K562 (cell line): ENCODE measurements at regions not wholly inside any gene's neighbourhood (a gene's known extent, or its start where the extent isn't known, plus 50 kb on each side); places are given as distances from the start of the nearest gene placed in this dataset.
"Not testable (repeated sequence)": the region's sequence is repeated elsewhere in the genome, so short reads cannot be mapped to it uniquely, and the experiment has no call there.

ENCODE experiments used
- ATAC-seq: fragments of 200-7000 bp; cut with Tn5 transposase; 3 replicates; pipeline ENCODE4 v1.9.1; 2020; ENCODE audit warnings: moderate library complexity
- BruUV-seq: library from RNA; stranded (reverse); fragments of 400-500 nt; replicated peaks from 2 replicates; lab custom pipeline; 2021; lab: Mats Ljungman, UMichigan
- CTCF ChIA-PET: fragments of 300-600 bp; formaldehyde crosslinking; extraction: SDS; loops from one replicate; lab custom pipeline; 2021; ENCODE audit warnings: low intra/inter-chr PET ratio; lab: Yijun Ruan, JAX
- POLR2A ChIA-PET: fragments of 300-600, 350-650 bp; sonication (Branson Sonifier 250); formaldehyde crosslinking; extraction: SDS; loops from one replicate; lab custom pipeline; 2021; ENCODE audit warnings: antibody characterized with exemption, inconsistent platforms; lab: Yijun Ruan, JAX
- DNase-seq, 4 experiments: peaks; one replicate each; pipeline versions ENCODE4 v3.0.0 to v3.0.0-alpha.2; 2011 to 2018; ENCODE audit warnings: low spot score in 3 of 4, mixed read lengths in 3 of 4; ENCODE audit errors: extremely low read depth in 1 of 4
- FAIRE-seq: peaks from 2 replicates; lab custom pipeline; 2011; peaks lifted over from hg19 to GRCh38; lab: Jason Lieb, UNC
- H2AFZ ChIP-seq: 2 replicates; pipeline ENCODE4 v1.6.0; 2011; ENCODE audit warnings: low read depth, low read length, control low read depth, inconsistent platforms
- H3K27ac ChIP-seq: fragments of 200-600 bp; 3 replicates; pipeline ENCODE4 v1.8.0; 2011; ENCODE audit warnings: low read depth, mild to moderate bottlenecking, control low read depth, inconsistent platforms, low read length, moderate library complexity, mixed read lengths; ENCODE audit errors: extremely low read depth
- H3K27me3 ChIP-seq, 2 experiments: fragments of 300-600 bp in 1 of 2; 2 replicates in 1 of 2; 3 replicates in 1 of 2; pipeline versions ENCODE4 v1.6.0 to v1.8.0; 2011; ENCODE audit warnings: inconsistent platforms in 2 of 2, low read length in 2 of 2, mild to moderate bottlenecking in 1 of 2, mixed read lengths in 1 of 2, moderate library complexity in 1 of 2; ENCODE audit not compliant: control insufficient read depth in 2 of 2, insufficient read depth in 2 of 2
- H3K36me3 ChIP-seq: fragments of 300-600 bp; 3 replicates; pipeline ENCODE4 v1.8.0; 2011; ENCODE audit warnings: mild to moderate bottlenecking, low read length, inconsistent platforms; ENCODE audit not compliant: control insufficient read depth, insufficient read depth
- H3K4me1 ChIP-seq, 2 experiments: fragments of 200-600 bp in 1 of 2; replicated peaks in 1 of 2; 2 replicates in 1 of 2; 3 replicates in 1 of 2; pipeline versions ENCODE4 v1.5.1 to v1.8.0; 2011; ENCODE audit warnings: inconsistent platforms in 2 of 2, low read length in 2 of 2, mild to moderate bottlenecking in 1 of 2, mixed read lengths in 1 of 2, moderate library complexity in 1 of 2; ENCODE audit not compliant: control insufficient read depth in 2 of 2, insufficient read depth in 2 of 2
- H3K4me2 ChIP-seq: 2 replicates; pipeline ENCODE4 v1.6.1; 2011; ENCODE audit warnings: low read length, control low read depth, inconsistent platforms, mixed read lengths; ENCODE audit not compliant: insufficient read depth
- H3K4me3 ChIP-seq: fragments of 200-600 bp; sonication (generic), shearing (Covaris generic); 2 replicates; pipeline ENCODE4 v1.5.1; 2016; ENCODE audit warnings: control low read depth, inconsistent platforms
- H3K79me2 ChIP-seq: fragments of 200-600 bp; 3 replicates; pipeline ENCODE4 v1.8.0; 2011; ENCODE audit warnings: low read length, inconsistent platforms; ENCODE audit not compliant: control insufficient read depth, insufficient read depth
- H3K9ac ChIP-seq, 2 experiments: 2 replicates each; pipeline versions ENCODE4 v1.6.0 to v1.6.1; 2011; ENCODE audit warnings: low read depth in 2 of 2, low read length in 2 of 2, control low read depth in 1 of 2, inconsistent platforms in 1 of 2, mild to moderate bottlenecking in 1 of 2, mixed read lengths in 1 of 2; ENCODE audit not compliant: insufficient read depth in 1 of 2
- H3K9me1 ChIP-seq: one replicate; pipeline ENCODE4 v1.6.0; 2011; ENCODE audit warnings: inconsistent platforms, mild to moderate bottlenecking, low read length, moderate library complexity; ENCODE audit not compliant: control insufficient read depth, insufficient read depth
- H3K9me3 ChIP-seq: replicated peaks from 2 replicates; pipeline ENCODE4 v1.5.1; 2011; ENCODE audit warnings: low read depth, low read length, inconsistent platforms; ENCODE audit not compliant: control insufficient read depth, insufficient read depth
- H4K20me1 ChIP-seq: replicated peaks from 2 replicates; pipeline ENCODE4 v1.6.1; 2011; ENCODE audit warnings: low read length, inconsistent platforms, mixed read lengths; ENCODE audit not compliant: control insufficient read depth, insufficient read depth
- ARID1B ChIP-seq: fragments of 450-650 bp; IDR thresholded peaks from 2 replicates; pipeline ENCODE4 v1.6.1; 2016; ENCODE audit warnings: antibody characterized with exemption, mild to moderate bottlenecking, inconsistent platforms
- CBFA2T2 ChIP-seq: fragments of 450-650 bp; conservative IDR thresholded peaks from 2 replicates; pipeline ENCODE4 v1.6.1; 2017; ENCODE audit warnings: mild to moderate bottlenecking
- CBFA2T3 ChIP-seq: fragments of 450-650 bp; IDR thresholded peaks from 2 replicates; pipeline ENCODE4 v1.6.1; 2017
- HDAC1 ChIP-seq, 2 experiments: fragments of 450-650 bp; IDR thresholded peaks; 2 replicates each; pipeline ENCODE4 v1.6.1; 2016 to 2017; ENCODE audit warnings: inconsistent platforms in 1 of 2, mild to moderate bottlenecking in 1 of 2, moderate library complexity in 1 of 2
- HMBOX1 ChIP-seq: sonication (generic); IDR thresholded peaks from 2 replicates; pipeline ENCODE4 v1.6.1; 2016
- KDM1A ChIP-seq, 2 experiments: fragments of 450-650 bp; IDR thresholded peaks; 2 replicates each; pipeline ENCODE4 v1.6.1; 2016; ENCODE audit warnings: mild to moderate bottlenecking in 2 of 2
- NCOR1 ChIP-seq: fragments of 450-650 bp; IDR thresholded peaks from 2 replicates; pipeline ENCODE4 v1.6.1; 2016; ENCODE audit warnings: mild to moderate bottlenecking, moderate library complexity
- TCF3 ChIP-seq: sonication (generic); formaldehyde crosslinking; IDR thresholded peaks from 2 replicates; pipeline ENCODE4 v1.4.0; 2020; ENCODE audit warnings: mild to moderate bottlenecking, missing genetic modification reagents
- WGBS: fragments of 100-300 bp; shearing (Covaris generic); methylation state at CpG from one replicate; pipeline ENCODE4 v1.1.6; 2016; ENCODE audit warnings: low coverage, mixed read lengths; ENCODE audit not compliant: insufficient coverage; ENCODE audit errors: missing lambda C conversion rate; 5-methylcytosine and 5-hydroxymethylcytosine counted together
- in situ Hi-C: fragments of 300-500 bp; cut with MboI; formaldehyde crosslinking; loops from 4 replicates; pipeline ENCODE4 v1.15.0; 2018; ENCODE audit warnings: inconsistent platforms, mixed read lengths
- intact Hi-C: fragments of 100-400 bp; cut with micrococcal nuclease; formaldehyde crosslinking; loops from 2 replicates; pipeline ENCODE4 v1.14.2; 2022

GRCh38 chr9:124131518-124131917 lies 120.0 kb downstream of the LHX2 start:
- H3K4me2 ChIP-seq, ATAC-seq, CTCF ChIA-PET, BruUV-seq, in situ Hi-C loops, FAIRE-seq, H3K9me3 ChIP-seq, DNase-seq, H3K27ac ChIP-seq, H3K36me3 ChIP-seq, H3K4me1 ChIP-seq, H3K9me1 ChIP-seq, H2AFZ ChIP-seq, H3K27me3 ChIP-seq, H3K9ac ChIP-seq, H3K79me2 ChIP-seq, H3K4me3 ChIP-seq: not testable (repeated sequence)
- H4K20me1 ChIP-seq = peaks cover 15% of the 10 kb centered on the region; the same call in 1 of the 2 replicates
- 20% methylated on average over 7 of the region's 7 CpGs for WGBS
- POLR2A ChIA-PET = interaction anchor here (1.0 kb wide), 1 partner anchor 175 kb away, joined by 3 read pairs; no protein-coding TSS in a partner anchor
- intact Hi-C loops = loop anchor here (5.0 kb wide), 2 partner anchors 76 to 256 kb away; no protein-coding TSS in a partner anchor
- TF ChIP-seq NCOR1 (0 out of 2 replicates have a peak, but pooled peaks have one; percentile 31), HDAC1 (IDR thresholded peaks at IDR 0.05) (0 out of 4 replicates have a peak, but pooled peaks of 1 of the 2 experiments have one; percentile 21), HMBOX1 (peak; percentile 81), TCF3 (CRISPR knock-in tag) (peak; percentile 41), KDM1A (IDR thresholded peaks at IDR 0.05) (peak; percentile 39 to 58; a peak in 1 of 4 replicates), CBFA2T3 (peak; percentile 67), CBFA2T2 (peak; percentile 42; the same call in 1 of the 2 replicates), ARID1B (peak; percentile 35; the same call in 1 of the 2 replicates)
